ENCODE measurements at regions not wholly inside any gene's neighbourhood (a gene's known extent, or its start where the extent isn't known, plus 50 kb on each side); places are given as distances from the start of the nearest gene placed in this dataset.
A peak's percentile ranks its signal among the peaks of the same experiment; 100 is the strongest.

DNA sequence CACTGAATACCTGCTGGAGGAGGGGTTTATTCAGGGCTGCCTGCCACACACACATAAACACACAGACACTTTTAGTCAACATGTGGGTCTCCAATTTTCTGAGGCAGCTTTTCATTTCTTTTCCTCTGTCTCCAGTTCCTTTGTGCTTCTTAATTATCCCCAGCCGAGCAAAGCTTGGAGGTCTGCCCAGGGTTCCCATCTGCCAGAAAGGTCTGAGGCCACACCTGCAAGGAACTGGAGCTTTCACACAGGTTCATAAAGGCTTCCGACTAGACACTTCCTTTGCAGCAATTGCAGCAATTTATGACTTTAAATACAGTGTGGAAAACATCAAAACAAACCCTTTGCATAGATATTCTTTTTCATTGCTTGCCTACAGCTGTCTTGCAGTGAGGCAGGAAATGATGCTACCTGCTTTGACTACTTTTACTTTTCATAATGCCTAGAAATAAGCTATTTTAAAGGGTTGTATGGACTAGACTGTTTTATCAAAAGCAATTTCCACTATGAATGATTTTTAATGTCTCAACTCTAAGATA lies 1318.9 kb downstream of the AACS start:
- Histone ChIP-seq H3K27ac (replicated peaks; ENCODE audit: low read length) (no peak overlapping the region), H3K4me2 (ENCODE audit: insufficient read depth, low read length, poor library complexity, severe bottlenecking) (no peak overlapping the region), H2BK120ac (ENCODE audit: low read depth, low read length) (no peak overlapping the region), H3K4me1 (ENCODE audit: control insufficient read depth in 2 of 2, insufficient read depth in 1 of 2, low read depth in 1 of 2, low read length in 2 of 2) (no peaks in the 10 kb centered on the region), H2BK5ac (ENCODE audit: low read length) (no peak overlapping the region), H2AK5ac (ENCODE audit: low read depth, low read length) (no peak overlapping the region), H3K18ac (ENCODE audit: low read length) (no peak overlapping the region), H2BK15ac (ENCODE audit: low read length) (no peak overlapping the region), H2AFZ (ENCODE audit: low read length) (no peak overlapping the region), H3K4ac (ENCODE audit: low read length) (no peak overlapping the region), H3K9me3 (replicated peaks in 1 of 2; ENCODE audit: control insufficient read depth in 2 of 2, insufficient read depth in 1 of 2, low read depth in 1 of 2, low read length in 2 of 2) (no peaks in the 10 kb centered on the region), H2BK12ac (ENCODE audit: low read length) (no peak overlapping the region), H4K8ac (ENCODE audit: low read depth, low read length) (no peak overlapping the region), H3K36me3 (replicated peaks in 1 of 2; ENCODE audit: control insufficient read depth in 2 of 2, insufficient read depth in 2 of 2, low read length in 2 of 2) (no peaks in the 10 kb centered on the region), H3K4me3 (ENCODE audit: low read length in 2 of 2) (no peak overlapping the region), H3K79me1 (ENCODE audit: low read depth, low read length) (no peaks in the 10 kb centered on the region), H3K14ac (ENCODE audit: low read length) (no peak overlapping the region), H3K27me3 (ENCODE audit: control insufficient read depth in 3 of 3, insufficient read depth in 3 of 3, low read depth in 1 of 3, low read length in 3 of 3) (no peaks in the 10 kb centered on the region), H4K91ac (ENCODE audit: low read depth, low read length, poor library complexity) (no peak overlapping the region), H3K23ac (ENCODE audit: low read depth, low read length, poor library complexity) (no peak overlapping the region), H3K9ac (ENCODE audit: low read depth, low read length, poor library complexity) (no peak overlapping the region)
- DNase-seq (ENCODE audit: low spot score) = no peak
- no CpG with 5 or more reads among the region's 2 CpGs for WGBS, 2 donors (ENCODE audit: extremely low coverage in 2 of 2, insufficient read length in 2 of 2, insufficient replicate concordance in 1 of 2)

DNA sequence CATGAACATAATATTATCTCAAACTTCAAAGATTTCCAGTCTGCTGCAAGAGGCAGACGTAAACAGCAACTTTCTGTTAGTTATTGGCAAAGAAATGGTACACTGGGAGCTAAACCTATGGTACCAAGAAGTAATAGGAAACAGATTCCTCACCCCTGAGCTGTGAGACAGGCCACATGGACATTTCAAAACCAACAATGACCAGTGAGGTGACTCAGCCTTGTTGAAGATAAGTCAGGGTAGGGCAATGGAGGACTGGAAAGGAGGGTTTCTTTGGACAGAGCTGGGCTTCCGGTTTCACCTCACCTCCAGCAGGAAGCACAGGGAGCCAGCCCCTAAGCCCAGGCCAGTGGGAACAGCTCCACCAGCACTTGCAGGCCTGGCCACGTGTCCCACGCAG lies 1320.5 kb downstream of the AACS start:
- Histone ChIP-seq H3K9ac (ENCODE audit: low read depth, low read length, poor library complexity) (no peak overlapping the region), H3K23ac (ENCODE audit: low read depth, low read length, poor library complexity) (no peak overlapping the region), H2BK15ac (ENCODE audit: low read length) (no peak overlapping the region), H2AK5ac (ENCODE audit: low read depth, low read length) (no peak overlapping the region), H3K9me3 (replicated peaks in 1 of 2; ENCODE audit: control insufficient read depth in 2 of 2, insufficient read depth in 1 of 2, low read depth in 1 of 2, low read length in 2 of 2) (no peaks in the 10 kb centered on the region), H3K18ac (ENCODE audit: low read length) (no peak overlapping the region), H2AFZ (ENCODE audit: low read length) (no peak overlapping the region), H4K91ac (ENCODE audit: low read depth, low read length, poor library complexity) (no peak overlapping the region), H2BK120ac (ENCODE audit: low read depth, low read length) (no peak overlapping the region), H3K4me3 (ENCODE audit: low read length in 2 of 2) (peak overlapping the region in 1 of 2 donors; percentile 55), H3K79me1 (ENCODE audit: low read depth, low read length) (no peaks in the 10 kb centered on the region), H2BK12ac (ENCODE audit: low read length) (no peak overlapping the region), H3K4ac (ENCODE audit: low read length) (no peak overlapping the region), H3K27ac (replicated peaks; ENCODE audit: low read length) (no peak overlapping the region), H3K4me2 (ENCODE audit: insufficient read depth, low read length, poor library complexity, severe bottlenecking) (no peak overlapping the region), H4K8ac (ENCODE audit: low read depth, low read length) (no peak overlapping the region), H3K36me3 (replicated peaks in 1 of 2; ENCODE audit: control insufficient read depth in 2 of 2, insufficient read depth in 2 of 2, low read length in 2 of 2) (no peaks in the 10 kb centered on the region), H2BK5ac (ENCODE audit: low read length) (no peak overlapping the region), H3K4me1 (ENCODE audit: control insufficient read depth in 2 of 2, insufficient read depth in 1 of 2, low read depth in 1 of 2, low read length in 2 of 2) (no peaks in the 10 kb centered on the region), H3K14ac (ENCODE audit: low read length) (no peak overlapping the region), H3K27me3 (ENCODE audit: control insufficient read depth in 3 of 3, insufficient read depth in 3 of 3, low read depth in 1 of 3, low read length in 3 of 3) (no peaks in the 10 kb centered on the region)
- no CpG with 5 or more reads among the region's 4 CpGs for WGBS, 2 donors (ENCODE audit: extremely low coverage in 2 of 2, insufficient read length in 2 of 2, insufficient replicate concordance in 1 of 2)
- DNase-seq (ENCODE audit: low spot score) = no peak

DNA sequence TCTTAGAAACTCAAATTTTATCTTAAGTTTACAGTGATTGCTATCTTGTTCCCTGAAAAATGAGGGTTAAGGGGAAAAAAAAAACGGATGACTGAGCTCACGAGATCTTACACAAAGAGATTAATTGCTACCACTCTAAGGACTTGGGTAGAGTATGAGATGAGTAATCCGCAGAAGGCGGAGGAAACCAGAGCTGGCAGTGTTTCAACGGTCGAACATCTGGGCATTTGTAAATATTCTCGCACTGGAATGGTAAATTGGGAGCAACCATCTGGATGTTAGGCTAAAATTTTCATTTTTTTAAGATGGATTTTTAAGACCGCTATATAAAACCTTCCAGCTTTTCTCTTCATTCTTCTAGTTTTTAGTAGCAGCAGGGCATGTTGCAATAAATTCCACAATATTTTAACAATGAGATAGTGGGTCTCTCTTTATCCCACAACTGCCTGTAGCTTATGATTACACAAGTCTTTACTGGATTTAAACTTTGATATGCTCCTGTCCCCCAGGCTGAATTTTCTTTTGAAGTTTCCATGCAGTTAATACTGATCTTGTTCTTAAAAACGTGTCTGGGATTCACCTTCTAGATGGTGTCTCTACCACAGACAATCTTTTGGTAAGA lies 1324.1 kb downstream of the AACS start:
- Histone ChIP-seq H3K9ac (ENCODE audit: low read depth, low read length, poor library complexity) (no peak overlapping the region), H3K14ac (ENCODE audit: low read length) (no peak overlapping the region)

DNA sequence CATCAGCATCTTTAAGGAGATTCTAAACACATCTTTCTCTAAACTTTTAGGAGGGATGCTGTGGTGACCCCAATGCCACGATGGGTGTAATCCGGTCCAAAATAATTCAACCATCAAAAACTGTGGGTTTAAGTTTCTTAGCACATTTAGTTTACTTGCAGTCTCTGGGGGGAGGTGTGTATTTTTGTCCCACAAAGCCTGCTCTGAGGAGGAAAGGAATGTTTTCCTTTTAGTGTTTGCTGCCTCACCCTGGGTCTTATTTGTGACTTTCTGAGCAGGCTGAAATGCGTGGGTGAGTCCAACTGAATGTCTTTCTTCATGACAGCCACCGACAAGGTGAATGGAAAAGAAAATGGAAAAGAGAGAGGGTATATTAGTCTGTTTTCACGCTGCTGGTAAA lies 1324.7 kb downstream of the AACS start:
- Histone ChIP-seq H4K91ac (ENCODE audit: low read depth, low read length, poor library complexity) (no peak overlapping the region), H3K36me3 (replicated peaks in 1 of 2; ENCODE audit: control insufficient read depth in 2 of 2, insufficient read depth in 2 of 2, low read length in 2 of 2) (no peaks in the 10 kb centered on the region), H3K18ac (ENCODE audit: low read length) (no peak overlapping the region), H2AFZ (ENCODE audit: low read length) (peak overlapping the region; percentile 17), H3K23ac (ENCODE audit: low read depth, low read length, poor library complexity) (no peak overlapping the region), H3K4me3 (ENCODE audit: low read length in 2 of 2) (no peak overlapping the region), H2AK5ac (ENCODE audit: low read depth, low read length) (no peak overlapping the region), H3K9me3 (replicated peaks in 1 of 2; ENCODE audit: control insufficient read depth in 2 of 2, insufficient read depth in 1 of 2, low read depth in 1 of 2, low read length in 2 of 2) (no peaks in the 10 kb centered on the region), H2BK12ac (ENCODE audit: low read length) (no peak overlapping the region), H3K4me1 (ENCODE audit: control insufficient read depth in 2 of 2, insufficient read depth in 1 of 2, low read depth in 1 of 2, low read length in 2 of 2) (no peaks in the 10 kb centered on the region), H3K14ac (ENCODE audit: low read length) (no peak overlapping the region), H3K4me2 (ENCODE audit: insufficient read depth, low read length, poor library complexity, severe bottlenecking) (no peak overlapping the region), H3K79me1 (ENCODE audit: low read depth, low read length) (no peaks in the 10 kb centered on the region), H3K27ac (replicated peaks; ENCODE audit: low read length) (no peak overlapping the region), H3K4ac (ENCODE audit: low read length) (no peak overlapping the region), H3K27me3 (ENCODE audit: control insufficient read depth in 3 of 3, insufficient read depth in 3 of 3, low read depth in 1 of 3, low read length in 3 of 3) (no peaks in the 10 kb centered on the region), H2BK120ac (ENCODE audit: low read depth, low read length) (no peak overlapping the region), H2BK5ac (ENCODE audit: low read length) (no peak overlapping the region), H4K8ac (ENCODE audit: low read depth, low read length) (no peak overlapping the region), H2BK15ac (ENCODE audit: low read length) (no peak overlapping the region), H3K9ac (ENCODE audit: low read depth, low read length, poor library complexity) (no peak overlapping the region)
- no peak for DNase-seq (ENCODE audit: low spot score)
- WGBS, 2 donors (ENCODE audit: extremely low coverage in 2 of 2, insufficient read length in 2 of 2, insufficient replicate concordance in 1 of 2) = no CpG with 5 or more reads among the region's 5 CpGs

More for the DNA sequence above, 1324.1 kb downstream of the AACS start:
- Histone ChIP-seq H3K79me1 (ENCODE audit: low read depth, low read length) (no peaks in the 10 kb centered on the region), H3K36me3 (replicated peaks in 1 of 2; ENCODE audit: control insufficient read depth in 2 of 2, insufficient read depth in 2 of 2, low read length in 2 of 2) (no peaks in the 10 kb centered on the region), H3K9me3 (replicated peaks in 1 of 2; ENCODE audit: control insufficient read depth in 2 of 2, insufficient read depth in 1 of 2, low read depth in 1 of 2, low read length in 2 of 2) (no peaks in the 10 kb centered on the region), H2BK120ac (ENCODE audit: low read depth, low read length) (no peak overlapping the region), H3K27me3 (ENCODE audit: control insufficient read depth in 3 of 3, insufficient read depth in 3 of 3, low read depth in 1 of 3, low read length in 3 of 3) (no peaks in the 10 kb centered on the region), H3K4me2 (ENCODE audit: insufficient read depth, low read length, poor library complexity, severe bottlenecking) (no peak overlapping the region), H2AFZ (ENCODE audit: low read length) (no peak overlapping the region), H2BK15ac (ENCODE audit: low read length) (no peak overlapping the region), H3K18ac (ENCODE audit: low read length) (no peak overlapping the region), H3K4ac (ENCODE audit: low read length) (no peak overlapping the region), H4K91ac (ENCODE audit: low read depth, low read length, poor library complexity) (no peak overlapping the region), H3K27ac (replicated peaks; ENCODE audit: low read length) (no peak overlapping the region), H4K8ac (ENCODE audit: low read depth, low read length) (no peak overlapping the region), H3K4me3 (ENCODE audit: low read length in 2 of 2) (no peak overlapping the region), H3K4me1 (ENCODE audit: control insufficient read depth in 2 of 2, insufficient read depth in 1 of 2, low read depth in 1 of 2, low read length in 2 of 2) (no peaks in the 10 kb centered on the region), H3K23ac (ENCODE audit: low read depth, low read length, poor library complexity) (no peak overlapping the region), H2AK5ac (ENCODE audit: low read depth, low read length) (no peak overlapping the region), H2BK5ac (ENCODE audit: low read length) (no peak overlapping the region), H2BK12ac (ENCODE audit: low read length) (no peak overlapping the region)
- WGBS, 2 donors (ENCODE audit: extremely low coverage in 2 of 2, insufficient read length in 2 of 2, insufficient replicate concordance in 1 of 2) = no CpG with 5 or more reads among the region's 9 CpGs
- no peak for DNase-seq (ENCODE audit: low spot score)
